HG03039 (cell line): ENCODE measurements at regions not wholly inside any gene's neighbourhood (a gene's known extent, or its start where the extent isn't known, plus 50 kb on each side); places are given as distances from the start of the nearest gene placed in this dataset.
"Not testable (repeated sequence)": the region's sequence is repeated elsewhere in the genome, so short reads cannot be mapped to it uniquely, and the experiment has no call there.

Source experiments
- ATAC-seq: cut with Tn5 transposase; IDR thresholded peaks from one replicate; pipeline ENCODE4 v1.9.1; 2021; ENCODE audit warnings: mild to moderate bottlenecking, moderate library complexity; ENCODE audit not compliant: unreplicated experiment

DNA sequence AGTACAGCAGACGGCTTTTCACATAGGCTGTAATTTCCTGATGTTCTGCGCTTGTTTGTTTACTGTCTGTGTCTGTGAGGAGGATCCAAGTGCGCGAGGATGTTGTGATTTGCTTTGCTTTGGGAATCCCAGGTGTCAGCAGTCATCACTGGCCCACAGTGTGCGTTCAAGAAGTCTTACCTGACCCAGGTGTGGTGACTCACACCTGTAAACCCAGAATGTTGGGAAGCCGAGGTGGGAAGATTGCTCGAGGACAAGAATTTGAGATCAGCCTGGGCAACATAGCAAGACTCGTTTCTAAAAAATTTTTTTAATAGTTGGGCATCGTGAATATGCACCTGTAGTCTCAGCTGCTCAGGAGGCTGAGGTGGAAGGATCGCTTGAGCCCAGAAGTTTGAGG lies 110.7 kb downstream of the CRLF3 start:
- not testable (repeated sequence) for ATAC-seq

DNA sequence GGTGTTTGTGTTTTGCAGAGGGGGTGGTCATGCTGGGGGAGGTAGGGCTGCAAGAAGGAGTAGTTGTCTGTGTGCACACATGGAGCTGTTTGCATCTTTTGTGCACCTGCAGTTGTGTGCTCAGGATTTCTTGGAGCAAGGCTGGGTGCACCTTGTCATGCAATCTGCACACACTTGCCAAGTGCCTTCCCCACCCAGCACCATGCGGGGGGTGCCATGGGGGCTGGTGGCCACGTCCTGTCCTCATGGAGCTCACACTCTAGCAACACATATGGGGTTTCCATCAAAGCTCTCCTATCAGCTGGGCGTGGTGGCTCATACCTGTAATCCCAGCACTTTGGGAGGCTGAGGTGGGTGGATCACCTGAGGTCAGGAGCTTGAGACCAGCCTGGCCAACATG lies 111.6 kb downstream of the CRLF3 start:
- ATAC-seq = not testable (repeated sequence)

DNA sequence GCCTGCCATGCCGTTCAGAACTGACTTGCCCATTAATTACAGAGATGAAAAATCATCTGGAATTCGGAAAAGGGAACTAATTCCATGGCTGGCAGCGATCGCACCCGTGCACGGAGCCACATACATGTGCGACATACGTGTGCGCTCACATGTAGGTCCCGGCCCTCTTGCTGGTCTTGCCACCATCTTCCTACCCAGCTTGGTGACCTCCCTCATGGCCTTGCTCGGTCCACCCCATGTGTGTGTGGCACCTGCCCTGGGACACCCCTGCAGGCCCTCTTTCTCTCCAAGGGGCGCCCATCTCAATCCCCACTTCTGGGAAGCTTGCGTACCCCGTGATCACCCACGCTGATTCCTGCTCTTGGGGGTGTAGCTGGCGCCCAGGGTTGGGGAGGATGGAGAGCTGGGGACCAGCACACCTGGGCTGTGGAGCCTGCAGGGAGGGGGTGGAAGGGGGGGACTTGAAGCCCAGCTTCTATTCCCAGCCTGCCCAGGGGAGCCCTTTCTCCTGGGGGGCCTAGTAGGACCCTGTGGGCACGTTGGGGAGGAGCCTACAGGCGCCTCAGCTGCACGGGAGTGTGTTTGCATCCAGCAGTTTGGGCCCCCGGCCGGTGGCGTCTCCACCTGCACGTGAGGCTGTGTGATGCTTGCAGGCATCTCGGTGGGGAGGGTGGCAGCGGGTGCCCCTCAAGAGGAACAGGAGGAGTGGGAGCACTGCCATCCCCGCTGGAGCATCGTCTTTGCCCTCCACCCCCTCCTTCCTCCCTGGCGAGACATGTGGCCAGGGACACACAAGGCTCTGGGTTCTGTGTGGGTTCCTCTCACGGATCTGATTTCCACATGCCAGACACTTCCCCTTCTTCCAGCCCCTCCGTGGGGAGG lies 112.6 kb downstream of the CRLF3 start:
- ATAC-seq = not testable (repeated sequence)

DNA sequence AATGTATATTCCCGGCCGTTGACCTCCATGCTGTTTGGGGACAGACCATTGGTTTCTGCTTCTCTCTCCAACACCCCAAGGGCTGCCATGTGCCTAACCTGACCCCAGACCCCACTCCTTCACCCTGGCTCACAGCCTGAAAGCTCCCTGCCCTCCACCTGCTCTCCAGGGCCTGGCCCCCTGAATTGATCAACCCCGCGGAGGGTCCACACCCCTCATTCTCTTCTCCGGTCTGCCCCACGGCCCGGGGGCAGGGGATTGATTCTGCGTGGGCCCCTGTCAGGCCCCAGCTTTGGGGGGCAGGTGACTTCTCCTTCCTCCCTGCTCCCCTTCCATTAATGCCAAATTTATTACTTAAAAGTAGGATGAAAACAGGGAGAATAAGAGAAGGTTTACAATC lies 113.3 kb downstream of the CRLF3 start:
- not testable (repeated sequence) for ATAC-seq

DNA sequence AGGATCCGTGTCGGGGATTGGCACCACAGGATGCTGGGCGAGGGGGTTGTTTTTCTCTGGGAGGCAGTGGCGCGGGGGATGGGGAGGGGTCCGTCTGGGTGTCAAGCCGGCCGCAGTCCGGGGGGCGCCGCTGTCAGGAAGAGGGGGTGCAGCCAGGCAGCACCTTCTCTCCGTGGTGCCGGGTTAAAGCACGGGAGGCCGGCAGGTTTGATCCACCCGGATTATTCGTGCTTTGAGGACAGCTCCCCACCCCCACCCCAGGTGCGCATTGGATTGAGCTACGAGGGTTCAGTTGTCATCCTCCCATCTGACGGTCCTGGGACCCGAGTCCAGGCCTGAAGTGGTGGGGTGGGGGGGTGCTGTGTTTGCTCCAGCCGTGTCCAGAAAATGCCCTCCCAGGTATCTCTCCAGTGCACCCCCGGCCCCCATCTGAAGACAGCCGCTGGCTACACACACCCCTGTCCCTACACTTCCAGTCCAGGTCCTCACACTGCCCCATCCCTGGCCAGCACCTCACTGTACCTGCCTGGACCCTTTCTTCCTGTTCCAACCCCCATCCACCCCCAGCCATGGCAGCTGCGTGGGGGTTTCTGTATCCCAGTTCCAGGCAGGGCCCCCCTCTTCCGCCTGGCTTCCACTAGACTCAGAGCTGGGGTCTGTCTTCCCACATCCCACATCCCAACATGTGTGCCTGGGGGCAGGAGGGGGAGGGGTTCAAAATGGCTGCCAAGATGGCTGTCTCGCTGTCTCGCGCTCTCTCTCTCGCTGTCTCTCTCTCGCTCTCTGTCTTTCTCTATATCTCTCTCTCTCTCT lies 114.0 kb downstream of the CRLF3 start:
- not testable (repeated sequence) for ATAC-seq

DNA sequence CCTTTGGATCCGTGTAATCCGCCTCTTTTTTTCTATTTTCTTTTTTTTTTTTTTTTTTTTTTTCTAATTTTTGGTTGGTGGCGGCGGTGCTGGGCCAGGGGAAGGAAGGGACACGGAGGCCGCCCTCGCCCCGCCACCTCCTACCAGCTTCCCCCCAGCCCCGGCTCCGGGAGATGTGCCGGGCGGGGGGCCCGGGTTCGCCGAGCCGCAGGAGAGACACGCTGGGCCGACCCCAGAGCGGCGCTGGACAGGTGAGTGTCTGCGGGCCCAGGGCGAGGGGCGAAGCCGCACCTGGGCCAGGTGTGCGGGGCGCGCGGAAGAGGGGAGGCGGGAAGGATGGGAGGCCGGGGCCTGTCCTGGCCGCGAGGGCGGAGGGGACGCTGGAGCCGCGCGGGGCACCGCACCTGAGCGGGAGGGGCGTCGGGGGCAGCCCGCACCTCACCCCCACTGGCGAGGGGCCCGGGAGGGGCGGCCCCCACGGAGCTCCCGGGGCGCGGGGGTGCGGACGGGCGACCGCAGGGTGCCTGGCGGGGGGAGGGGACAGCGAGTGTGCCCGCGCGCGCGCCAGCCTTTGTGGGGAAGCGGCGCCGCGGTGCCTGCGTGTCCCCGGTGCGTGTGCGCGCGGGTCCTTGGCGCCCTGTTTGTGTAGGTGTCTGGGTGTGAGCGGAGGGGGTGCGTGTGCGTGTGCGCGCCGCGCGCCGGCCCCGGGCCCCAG lies 114.8 kb downstream of the CRLF3 start:
- not testable (repeated sequence) for ATAC-seq

DNA sequence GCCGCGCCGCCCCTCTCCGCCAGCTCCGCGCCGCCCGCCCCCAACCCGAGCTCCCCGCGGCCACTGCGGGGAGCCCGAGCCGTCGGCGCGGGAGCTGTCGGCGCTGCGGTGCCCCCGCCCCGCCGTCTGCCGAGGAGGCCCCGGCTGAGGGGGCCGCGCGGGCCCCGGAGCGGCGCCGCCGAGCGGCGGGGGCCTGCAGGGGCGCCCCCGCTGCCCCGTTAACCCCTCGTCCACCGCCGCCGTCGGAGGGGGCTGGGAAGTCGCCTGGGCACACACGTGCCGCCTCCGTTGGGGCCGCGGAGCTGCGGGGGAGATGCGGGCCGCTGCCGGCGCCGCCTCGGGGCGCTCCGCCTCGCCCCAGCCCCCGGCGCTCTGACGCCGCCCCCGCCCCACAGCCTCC lies 115.4 kb downstream of the CRLF3 start:
- ATAC-seq = not testable (repeated sequence)

DNA sequence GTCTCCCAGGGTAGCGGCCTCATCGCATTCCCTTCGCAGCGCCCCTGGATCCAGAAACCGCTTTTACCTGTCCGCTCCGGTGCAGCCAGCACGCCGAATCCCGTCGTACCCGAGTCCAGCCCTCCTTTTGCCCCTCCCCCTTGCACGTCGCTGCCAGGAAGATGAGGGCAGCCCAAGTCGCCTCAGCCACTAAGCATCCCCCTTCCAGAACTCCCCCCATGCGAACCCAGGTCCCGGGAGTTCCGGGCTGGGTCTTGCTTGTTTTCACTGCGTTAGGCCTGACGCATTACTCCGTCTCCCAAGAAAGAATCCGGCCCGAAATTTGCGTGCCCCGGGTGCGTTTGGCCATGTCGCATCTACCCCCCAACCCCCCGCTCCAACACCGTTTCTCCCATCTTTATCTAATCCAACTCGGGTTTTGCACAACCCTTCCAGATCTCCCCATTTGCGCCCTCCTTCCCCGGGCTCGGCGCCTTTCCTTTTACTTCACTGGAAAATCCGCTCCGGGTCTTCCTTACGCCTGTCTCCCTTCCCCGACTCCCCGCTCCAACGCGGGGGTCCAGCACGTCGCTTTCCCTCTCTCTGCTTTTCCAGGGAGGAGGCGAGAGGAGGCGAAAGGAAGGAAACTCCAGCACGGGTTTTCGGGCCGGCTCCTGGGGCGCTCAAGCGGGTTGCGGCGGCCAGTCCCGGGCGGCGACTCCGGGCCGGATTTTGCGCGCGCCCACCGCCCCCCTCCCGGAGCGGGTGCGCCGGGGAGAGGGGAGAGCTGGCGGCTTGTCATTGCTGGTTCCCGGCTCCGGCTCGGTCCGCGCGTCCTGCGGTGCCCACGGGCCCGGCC lies 116.0 kb downstream of the CRLF3 start:
- not testable (repeated sequence) for ATAC-seq

DNA sequence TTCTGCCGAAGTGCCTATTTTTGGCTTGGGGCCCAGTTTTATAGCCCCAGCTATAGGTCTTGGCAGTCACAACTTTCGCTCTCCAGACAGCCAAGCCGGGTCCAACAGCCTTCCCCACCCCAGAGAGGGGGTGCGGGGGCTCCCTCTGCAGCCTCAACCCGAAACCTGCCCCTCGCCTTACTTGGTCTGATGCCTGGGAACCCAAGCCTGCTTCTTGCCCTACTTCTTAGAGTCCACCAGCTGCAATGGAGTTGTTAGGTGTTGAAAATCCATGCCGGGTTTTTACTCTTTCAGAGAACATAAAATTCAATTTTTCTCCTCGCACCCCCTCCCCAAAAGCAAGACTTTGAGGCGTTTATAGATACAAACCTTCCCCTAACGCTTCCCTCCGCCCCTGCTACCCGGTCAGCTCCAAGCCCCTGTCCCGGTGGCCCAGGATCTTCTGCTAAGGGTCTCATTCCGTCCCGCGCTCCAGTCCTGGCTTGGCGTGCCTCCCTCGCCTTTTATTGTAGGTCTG lies 116.7 kb downstream of the CRLF3 start:
- ATAC-seq = not testable (repeated sequence)

DNA sequence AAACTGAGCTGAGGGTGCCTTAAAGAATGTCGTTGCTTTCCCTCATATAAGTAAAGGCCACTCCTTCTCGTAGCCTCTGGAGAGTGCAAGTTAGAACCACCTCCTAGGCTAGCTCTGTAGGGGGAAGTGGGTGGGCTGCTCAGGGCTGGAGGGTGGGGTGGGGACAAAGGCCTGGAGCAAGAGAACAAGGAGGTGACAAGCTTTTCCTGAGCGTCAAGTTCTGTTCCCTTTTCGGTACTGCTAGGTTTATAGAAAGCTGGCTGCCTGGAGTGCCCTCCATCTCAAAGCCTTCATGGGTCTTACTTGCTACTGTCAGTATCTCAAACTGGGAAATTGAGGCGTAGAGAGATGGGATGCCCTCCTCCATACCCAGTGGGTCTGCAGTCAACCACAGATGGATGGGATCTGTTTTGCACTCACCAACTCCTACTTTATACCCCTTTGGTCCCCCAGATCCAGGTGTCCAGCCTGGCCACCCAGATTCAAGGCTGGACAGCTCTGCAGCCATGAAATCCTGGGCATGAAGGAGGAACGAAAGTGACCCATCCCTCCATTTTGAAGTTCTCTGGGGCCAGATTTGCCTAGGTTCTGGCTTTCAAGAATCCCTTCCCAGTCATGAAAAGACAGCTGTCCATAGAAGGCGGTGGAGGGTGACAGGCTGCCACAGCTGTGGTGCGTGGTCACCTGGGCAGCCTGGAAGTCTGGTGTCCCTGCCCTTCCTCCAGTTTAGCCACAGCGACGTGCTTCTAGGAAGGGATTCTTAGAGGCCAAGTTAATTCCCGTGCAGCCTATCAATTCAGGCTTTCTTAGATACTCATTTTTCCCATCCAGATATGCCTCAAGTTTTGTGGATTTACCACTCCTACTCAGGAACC lies 117.8 kb downstream of the CRLF3 start:
- not testable (repeated sequence) for ATAC-seq

DNA sequence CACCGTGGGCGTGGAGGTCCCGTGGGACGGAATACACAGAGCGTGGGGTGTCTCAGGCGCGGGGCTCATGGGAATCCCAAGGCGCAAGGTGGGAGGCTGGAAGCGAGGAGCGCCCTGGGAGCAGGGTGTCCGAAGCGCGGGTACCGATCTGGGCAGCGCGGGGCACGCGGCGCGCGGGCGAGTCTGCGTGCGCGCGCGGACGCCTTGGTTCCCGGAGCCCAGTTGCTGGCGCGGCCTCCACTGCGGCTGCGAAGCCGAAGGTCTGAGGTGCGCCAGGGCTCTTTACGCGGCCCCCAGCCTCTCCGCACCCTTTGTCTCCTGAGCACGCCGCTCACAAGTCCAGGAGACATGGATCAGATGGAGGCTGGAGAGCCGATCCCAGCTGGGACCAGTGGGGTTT lies 118.5 kb downstream of the CRLF3 start:
- not testable (repeated sequence) for ATAC-seq

DNA sequence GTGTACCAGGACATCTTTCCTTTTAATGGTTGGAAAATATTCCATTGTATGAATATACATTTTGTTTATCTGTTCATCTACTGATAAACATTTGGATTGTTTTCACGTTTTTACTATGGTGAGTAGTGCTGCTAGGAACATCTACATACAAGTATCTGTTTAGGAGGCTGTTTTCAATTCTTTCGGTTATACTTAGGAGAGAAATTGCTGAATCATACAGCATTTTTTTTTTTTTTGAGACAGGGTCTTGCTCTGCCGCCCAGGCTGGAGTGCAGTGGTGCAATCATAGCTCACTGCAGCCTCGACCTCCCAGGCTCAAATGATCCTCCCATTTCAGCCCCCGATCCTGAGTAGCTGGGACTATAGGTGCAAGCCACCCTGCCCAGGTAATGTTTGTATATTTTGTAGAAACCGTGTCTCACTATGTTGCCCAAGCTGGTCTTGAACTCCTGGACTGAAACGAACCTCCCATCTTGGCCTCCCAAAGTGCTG lies 122.9 kb downstream of the CRLF3 start:
- ATAC-seq = no peak

DNA sequence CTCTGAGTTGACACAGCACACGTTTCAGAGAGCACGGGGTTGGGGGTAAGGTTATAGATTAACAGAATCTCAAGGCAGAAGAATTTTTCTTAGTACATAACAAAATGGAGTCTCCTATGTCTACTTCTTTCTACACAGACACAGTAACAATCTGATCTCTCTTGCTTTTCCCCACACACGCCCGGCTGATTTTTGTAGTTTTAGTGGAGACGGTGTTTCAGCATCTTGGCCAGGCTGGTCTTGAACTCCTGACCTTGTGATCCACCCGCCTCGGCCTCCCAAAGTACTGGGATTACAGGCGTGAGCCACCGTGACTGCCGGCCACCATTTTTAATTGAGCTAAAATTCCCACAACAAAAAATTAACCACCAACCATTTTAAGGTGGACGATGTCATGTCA lies 123.7 kb downstream of the CRLF3 start:
- not testable (repeated sequence) for ATAC-seq

DNA sequence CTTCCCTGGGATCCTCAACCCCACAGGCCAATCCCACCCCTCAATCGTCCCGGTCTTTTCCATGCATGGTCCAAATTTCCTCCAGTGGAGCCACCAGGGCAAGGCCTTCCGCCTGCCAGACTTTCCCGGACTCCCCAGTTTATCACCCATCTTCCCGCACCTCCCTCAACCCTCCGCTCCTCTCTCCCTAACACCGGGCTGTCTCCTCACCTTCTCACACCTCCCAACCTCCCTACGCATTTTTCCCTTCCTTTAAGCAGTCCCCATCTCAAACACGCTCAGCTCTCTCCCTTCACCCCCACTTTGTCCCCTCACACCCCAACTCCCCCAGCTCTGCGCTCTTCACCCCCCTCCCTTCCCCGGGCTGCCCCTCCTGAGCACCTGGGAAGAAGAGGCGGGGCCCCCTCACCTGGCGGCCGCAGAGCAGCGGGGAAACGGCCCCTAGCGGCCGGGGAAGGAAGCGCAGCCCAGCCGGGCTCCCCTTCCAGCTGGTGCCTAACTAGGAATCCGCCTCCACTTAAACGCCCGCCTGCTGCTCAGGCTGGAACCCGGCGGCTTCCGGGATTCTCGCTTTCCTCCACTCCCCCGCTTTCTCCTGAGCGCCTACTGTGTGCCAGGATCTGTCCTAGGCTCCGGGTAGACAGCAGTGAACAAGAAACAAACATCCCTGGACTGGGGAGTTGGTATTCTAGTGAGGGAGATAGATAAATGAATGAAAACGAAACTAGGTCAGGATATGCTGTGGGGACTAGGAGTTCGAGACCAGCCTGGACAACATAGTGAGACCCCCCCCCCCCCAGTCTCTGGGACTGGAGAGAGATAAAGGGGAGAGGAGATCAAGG lies 126.7 kb downstream of the CRLF3 start:
- not testable (repeated sequence) for ATAC-seq

DNA sequence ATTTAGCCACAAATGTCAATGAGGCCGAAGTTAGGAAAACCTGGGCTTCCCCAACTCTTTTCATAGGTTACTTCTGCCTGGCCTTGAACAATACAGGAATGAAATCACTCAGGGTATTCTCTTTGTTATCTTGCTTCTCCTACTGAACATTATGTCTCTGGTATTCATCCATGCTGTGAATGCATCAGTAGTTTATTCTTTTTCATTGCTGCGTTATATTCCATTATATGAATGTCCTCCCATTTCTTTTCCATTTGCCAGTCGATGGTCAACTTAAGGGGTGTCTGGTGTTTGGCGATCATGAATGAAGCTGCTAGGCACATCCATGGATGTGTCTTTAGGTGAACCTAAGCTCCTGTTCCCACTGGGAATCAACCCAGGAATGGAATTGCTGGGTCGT lies 128.3 kb downstream of the CRLF3 start:
- ATAC-seq = no peak

DNA sequence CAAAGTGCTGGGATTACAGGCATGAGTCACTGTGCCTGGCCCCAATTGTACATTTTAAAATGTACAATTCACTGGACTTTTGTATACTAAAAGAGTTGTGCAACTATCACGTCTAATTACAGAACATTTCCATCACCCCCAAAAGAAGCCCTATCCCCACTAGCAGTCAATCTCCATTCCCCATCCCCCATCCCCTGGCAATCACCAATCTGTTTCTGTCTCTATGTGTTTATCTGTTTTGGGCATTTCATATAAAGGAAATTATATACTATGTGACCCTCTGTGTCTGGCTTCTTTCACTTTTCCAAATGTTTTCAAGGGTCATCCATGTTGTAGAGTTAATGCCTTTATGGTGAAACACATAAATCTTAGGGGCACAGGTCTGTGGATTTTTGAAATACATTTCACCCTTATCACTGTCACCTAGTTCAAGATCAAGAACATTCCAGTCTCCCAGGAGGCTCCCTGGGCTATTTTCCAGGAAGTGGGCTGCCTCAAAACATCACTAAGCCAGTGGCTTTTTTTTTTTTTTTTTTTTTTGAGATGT lies 129.2 kb downstream of the CRLF3 start:
- ATAC-seq = not testable (repeated sequence)

DNA sequence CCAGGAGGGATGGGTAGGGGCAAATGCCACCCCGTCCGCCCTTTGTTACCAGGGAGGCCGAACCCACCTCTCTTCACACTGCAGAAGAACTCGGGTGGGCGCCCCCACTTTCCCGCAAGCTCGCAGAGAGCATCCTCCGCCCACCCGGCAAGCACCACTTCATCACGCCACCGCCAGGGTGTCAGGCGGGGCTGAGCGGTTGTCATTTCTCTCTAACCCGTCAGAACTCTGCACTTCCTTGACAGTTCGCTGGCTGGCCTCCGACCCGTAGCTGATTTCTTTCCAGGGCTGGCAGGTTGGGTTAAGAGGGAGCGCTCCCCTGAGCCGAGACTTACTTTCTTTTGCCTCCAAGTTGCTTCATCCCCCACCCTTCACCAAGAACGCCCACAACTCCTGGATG lies 130.7 kb downstream of the CRLF3 start:
- not testable (repeated sequence) for ATAC-seq
